HG03342 (cell line): ENCODE measurements at regions not wholly inside any gene's neighbourhood (a gene's known extent, or its start where the extent isn't known, plus 50 kb on each side); places are given as distances from the start of the nearest gene placed in this dataset.

Experiments
- ATAC-seq: cut with Tn5 transposase; IDR thresholded peaks from one replicate; pipeline ENCODE4 v1.9.1; 2021; ENCODE audit warnings: mild to moderate bottlenecking, moderate library complexity; ENCODE audit not compliant: unreplicated experiment

- no peak for ATAC-seq
Measured at GRCh38 chr12:89257340-89257739, 95.0 kb downstream of the DUSP6 start.

GRCh38 chr12:89256060-89256459 is 96.2 kb downstream of the DUSP6 start:
- no peak for ATAC-seq

GRCh38 chr12:89253488-89253887 is 98.8 kb downstream of the DUSP6 start:
- no peak for ATAC-seq

- no peak for ATAC-seq
Measured at GRCh38 chr12:89252284-89252683, 100.0 kb downstream of the DUSP6 start.

GRCh38 chr12:89251342-89252271 is 100.7 kb downstream of the DUSP6 start:
- ATAC-seq: no peak

- ATAC-seq: no peak
Measured at GRCh38 chr12:89250636-89251035, 101.7 kb downstream of the DUSP6 start.

- ATAC-seq: no peak
Measured at GRCh38 chr12:89250213-89250612, 102.1 kb downstream of the DUSP6 start.

- no peak for ATAC-seq
Measured at GRCh38 chr12:89247967-89248366, 104.3 kb downstream of the DUSP6 start.

GRCh38 chr12:89247541-89247942 is 104.8 kb downstream of the DUSP6 start:
- no peak for ATAC-seq

GRCh38 chr12:89245090-89245489 is 107.2 kb downstream of the DUSP6 start:
- ATAC-seq: no peak

- no peak for ATAC-seq
Measured at GRCh38 chr12:89244536-89244935, 107.8 kb downstream of the DUSP6 start.

- no peak for ATAC-seq
Measured at GRCh38 chr12:89243771-89244170, 108.5 kb downstream of the DUSP6 start.

- ATAC-seq: no peak
Measured at GRCh38 chr12:89239534-89239933, 112.8 kb downstream of the DUSP6 start.

GRCh38 chr12:89238593-89238992 is 113.7 kb downstream of the DUSP6 start:
- no peak for ATAC-seq

GRCh38 chr12:89237763-89238162 is 114.5 kb downstream of the DUSP6 start:
- ATAC-seq: no peak

GRCh38 chr12:89236748-89237383 is 115.4 kb downstream of the DUSP6 start:
- ATAC-seq: no peak

GRCh38 chr12:89236237-89236636 is 116.1 kb downstream of the DUSP6 start:
- no peak for ATAC-seq

- no peak for ATAC-seq
Measured at GRCh38 chr12:89235189-89235993, 116.9 kb downstream of the DUSP6 start.

- ATAC-seq: no peak
Measured at GRCh38 chr12:89234324-89235114, 117.8 kb downstream of the DUSP6 start.

GRCh38 chr12:89231686-89232085 is 120.6 kb downstream of the DUSP6 start:
- ATAC-seq: no peak
